ENCODE measurements at regions not wholly inside any gene's neighbourhood (a gene's known extent, or its start where the extent isn't known, plus 50 kb on each side); places are given as distances from the start of the nearest gene placed in this dataset.

- in situ Hi-C loops (cut with HindIII; ENCODE audit: low sequenced_read_pairs), result no loop called here
These were observed 73.1 kb upstream of the KIRREL3 start for GRCh38 chr11:127073621-127074020.

- in situ Hi-C loops (cut with HindIII; ENCODE audit: low sequenced_read_pairs), result no loop called here
These were observed 71.0 kb upstream of the KIRREL3 start for GRCh38 chr11:127071606-127072005.

- in situ Hi-C loops (cut with HindIII; ENCODE audit: low sequenced_read_pairs), result no loop called here
These were observed 70.2 kb upstream of the KIRREL3 start for GRCh38 chr11:127070808-127071207.

GRCh38 chr11:127066401-127067090, 66.0 kb upstream of the KIRREL3 start:
- in situ Hi-C loops (cut with HindIII; ENCODE audit: low sequenced_read_pairs), result no loop called here

- in situ Hi-C loops (cut with HindIII; ENCODE audit: low sequenced_read_pairs), result no loop called here
These were observed 62.7 kb upstream of the KIRREL3 start for GRCh38 chr11:127063241-127063640.

GRCh38 chr11:127061947-127062346, 61.4 kb upstream of the KIRREL3 start:
- in situ Hi-C loops (cut with HindIII; ENCODE audit: low sequenced_read_pairs), result no loop called here

GRCh38 chr11:127059750-127060149, 59.2 kb upstream of the KIRREL3 start:
- in situ Hi-C loops (cut with HindIII; ENCODE audit: low sequenced_read_pairs), result no loop called here

- in situ Hi-C loops (cut with HindIII; ENCODE audit: low sequenced_read_pairs), result no loop called here
These were observed 58.7 kb upstream of the KIRREL3 start for GRCh38 chr11:127059286-127059685.

GRCh38 chr11:127058524-127058923, 58.0 kb upstream of the KIRREL3 start:
- in situ Hi-C loops (cut with HindIII; ENCODE audit: low sequenced_read_pairs), result no loop called here

- in situ Hi-C loops (cut with HindIII; ENCODE audit: low sequenced_read_pairs), result no loop called here
These were observed 56.6 kb upstream of the KIRREL3 start for GRCh38 chr11:127057126-127057525.

GRCh38 chr11:127056338-127056971, 55.9 kb upstream of the KIRREL3 start:
- in situ Hi-C loops (cut with HindIII; ENCODE audit: low sequenced_read_pairs), result no loop called here

GRCh38 chr11:127055236-127055635, 54.7 kb upstream of the KIRREL3 start:
- in situ Hi-C loops (cut with HindIII; ENCODE audit: low sequenced_read_pairs), result no loop called here

GRCh38 chr11:127054153-127054552, 53.6 kb upstream of the KIRREL3 start:
- in situ Hi-C loops (cut with HindIII; ENCODE audit: low sequenced_read_pairs), result no loop called here

GRCh38 chr11:127052404-127052803, 51.8 kb upstream of the KIRREL3 start:
- in situ Hi-C loops (cut with HindIII; ENCODE audit: low sequenced_read_pairs), result no loop called here

Data from DLD1 (cell line).